Chondrocyte (in vitro differentiated cells): ENCODE measurements at regions not wholly inside any gene's neighbourhood (a gene's known extent, or its start where the extent isn't known, plus 50 kb on each side); places are given as distances from the start of the nearest gene placed in this dataset.
A peak's percentile ranks its signal among the peaks of the same experiment; 100 is the strongest.

ENCODE experiments used
- DNase-seq: peaks from one replicate; pipeline ENCODE4 v3.0.0; 2021; ENCODE audit warnings: mixed read lengths, low spot score
- H3K27ac Mint-ChIP-seq: one replicate; pipeline ENCODE4 v1.8.0; 2021; ENCODE audit warnings: mild to moderate bottlenecking, moderate library complexity, mixed read lengths; ENCODE audit not compliant: unreplicated experiment
- H3K27me3 Mint-ChIP-seq: 2 replicates; pipeline ENCODE4 v1.8.0; 2021; ENCODE audit warnings: low read depth, mixed read lengths
- H3K36me3 Mint-ChIP-seq: 2 replicates; pipeline ENCODE4 v1.8.0; 2021; ENCODE audit warnings: low read depth, mixed read lengths
- H3K4me1 Mint-ChIP-seq: 2 replicates; pipeline ENCODE4 v1.8.0; 2021; ENCODE audit warnings: low read depth, mild to moderate bottlenecking, mixed read lengths
- H3K4me3 Mint-ChIP-seq: one replicate; pipeline ENCODE4 v1.8.0; 2021; ENCODE audit warnings: mild to moderate bottlenecking, moderate library complexity, mixed read lengths; ENCODE audit not compliant: unreplicated experiment
- H3K9me3 Mint-ChIP-seq: 2 replicates; pipeline ENCODE4 v1.8.0; 2021; ENCODE audit warnings: low read depth, mixed read lengths
- CTCF ChIP-seq: fragments of 200-600 bp; sonication (generic); IDR thresholded peaks from 2 replicates; pipeline ENCODE4 v1.5.0; 2021; ENCODE audit warnings: antibody characterized with exemption, mild to moderate bottlenecking, moderate library complexity

- Mint-ChIP-seq H3K9me3 (no peaks in the 10 kb centered on the region), H3K36me3 (no peaks in the 10 kb centered on the region), H3K4me3 (no peak overlapping the region), H3K27ac (peak overlapping the region; percentile 45), H3K4me1 (peaks cover 23% of the 10 kb centered on the region), H3K27me3 (peaks cover 10% of the 10 kb centered on the region)
- DNase-seq = no peak
- no peak for TF ChIP-seq CTCF
Observed at GRCh38 chr2:7881466-7881865, 800.4 kb upstream of the ID2 start.

DNA sequence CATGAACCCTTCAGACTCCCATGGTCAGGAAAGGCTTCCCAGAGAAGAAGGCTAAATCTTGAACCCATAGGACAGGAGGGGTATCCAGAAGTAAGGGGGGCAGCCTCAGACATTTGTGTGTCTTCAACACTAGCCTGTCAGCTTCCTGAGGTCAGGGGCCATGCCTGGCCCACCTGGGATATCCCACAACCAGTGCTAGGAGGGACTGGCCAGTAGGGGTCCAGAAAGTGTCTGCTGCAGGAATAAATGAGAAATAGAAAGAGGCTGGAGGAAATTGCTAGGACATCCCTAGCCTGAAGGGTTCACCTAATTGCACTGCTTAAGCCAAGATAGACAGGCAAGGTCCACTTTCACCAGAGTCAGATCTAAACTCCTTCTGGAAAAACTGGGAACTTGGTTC, 799.6 kb upstream of the ID2 start:
- Mint-ChIP-seq H3K27me3 (peaks cover 2% of the 10 kb centered on the region), H3K27ac (no peak overlapping the region), H3K36me3 (no peaks in the 10 kb centered on the region), H3K4me1 (peaks cover 23% of the 10 kb centered on the region), H3K4me3 (no peak overlapping the region), H3K9me3 (no peaks in the 10 kb centered on the region)
- no peak for DNase-seq
- no peak for TF ChIP-seq CTCF

GRCh38 chr2:7884338-7884737, 797.5 kb upstream of the ID2 start:
- no peak for DNase-seq
- Mint-ChIP-seq H3K36me3 (no peaks in the 10 kb centered on the region), H3K9me3 (no peaks in the 10 kb centered on the region), H3K4me1 (peaks cover 16% of the 10 kb centered on the region), H3K4me3 (no peak overlapping the region), H3K27ac (no peak overlapping the region), H3K27me3 (no peaks in the 10 kb centered on the region)
- TF ChIP-seq CTCF = no peak

- H3K27ac Mint-ChIP-seq = no peak overlapping the region
- DNase-seq = no peak
Observed at GRCh38 chr2:7886666-7887065, 795.2 kb upstream of the ID2 start.

DNA sequence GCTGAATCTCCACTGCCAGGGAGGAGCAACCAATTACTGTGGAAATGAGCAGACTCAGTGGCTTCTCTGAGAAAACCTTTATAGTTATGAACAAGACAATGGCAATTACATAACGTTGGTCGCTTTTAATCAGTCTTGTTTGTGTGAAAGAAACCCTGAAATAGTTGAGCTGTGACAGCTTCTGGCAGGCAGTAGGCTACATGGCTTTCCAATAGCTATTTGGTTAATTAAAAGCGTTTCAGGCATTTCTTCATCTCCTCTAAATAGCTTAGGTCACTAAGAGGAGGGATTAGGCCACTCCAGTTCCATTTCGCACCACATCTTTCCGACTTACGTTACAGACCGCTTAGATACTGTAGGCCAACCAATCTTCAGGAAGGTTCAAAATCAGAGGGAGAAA, 794.4 kb upstream of the ID2 start:
- Mint-ChIP-seq H3K4me3 (no peak overlapping the region), H3K27ac (no peak overlapping the region), H3K9me3 (peaks cover 5% of the 10 kb centered on the region), H3K36me3 (no peaks in the 10 kb centered on the region), H3K4me1 (no peaks in the 10 kb centered on the region), H3K27me3 (peaks cover 3% of the 10 kb centered on the region)
- DNase-seq = no peak
- TF ChIP-seq CTCF = no peak

More at GRCh38 chr2:7886666-7887065, 795.2 kb upstream of the ID2 start:
- no peak for TF ChIP-seq CTCF
- H3K36me3 Mint-ChIP-seq = no peaks in the 10 kb centered on the region
- H3K9me3 Mint-ChIP-seq = peaks cover under 1% of the 10 kb centered on the region
- H3K4me3 Mint-ChIP-seq = no peak overlapping the region
- H3K4me1 Mint-ChIP-seq = peaks cover 2% of the 10 kb centered on the region
- peaks cover 3% of the 10 kb centered on the region for H3K27me3 Mint-ChIP-seq
